SK-N-SH (cell line): ENCODE measurements at regions not wholly inside any gene's neighbourhood (a gene's known extent, or its start where the extent isn't known, plus 50 kb on each side); places are given as distances from the start of the nearest gene placed in this dataset.

Experiments
- EP300 ChIP-seq, 2 experiments: IDR thresholded peaks; 2 replicates each; pipeline versions ENCODE4 v1.4.0 to v1.6.1; 2012; ENCODE audit warnings: borderline replicate concordance in 1 of 2, low read depth in 1 of 2, low read length in 1 of 2
- EZH2phosphoT487 ChIP-seq: fragments of 200-600 bp; sonication (generic); IDR thresholded peaks from 2 replicates; pipeline ENCODE4 v1.6.1; 2017; ENCODE audit warnings: low read depth, mixed run types, mild to moderate bottlenecking, antibody characterized with exemption, moderate library complexity, borderline replicate concordance
- MXI1 ChIP-seq: IDR thresholded peaks from 2 replicates; pipeline ENCODE4 v1.6.1; 2012; ENCODE audit warnings: mild to moderate bottlenecking, low read depth, low read length, improper control_type of control experiment
- TAF1 ChIP-seq: IDR thresholded peaks from 2 replicates; pipeline ENCODE4 v1.6.1; 2012; ENCODE audit warnings: low read depth, mild to moderate bottlenecking, low read length, moderate library complexity, borderline replicate concordance
- TF ChIP-seq, protein P1 (sequence below): fragments of 200-600 bp; sonication (generic); IDR thresholded peaks from 2 replicates; pipeline ENCODE4 v1.6.1; 2017; ENCODE audit warnings: antibody characterized with exemption, mild to moderate bottlenecking, moderate library complexity

DNA sequence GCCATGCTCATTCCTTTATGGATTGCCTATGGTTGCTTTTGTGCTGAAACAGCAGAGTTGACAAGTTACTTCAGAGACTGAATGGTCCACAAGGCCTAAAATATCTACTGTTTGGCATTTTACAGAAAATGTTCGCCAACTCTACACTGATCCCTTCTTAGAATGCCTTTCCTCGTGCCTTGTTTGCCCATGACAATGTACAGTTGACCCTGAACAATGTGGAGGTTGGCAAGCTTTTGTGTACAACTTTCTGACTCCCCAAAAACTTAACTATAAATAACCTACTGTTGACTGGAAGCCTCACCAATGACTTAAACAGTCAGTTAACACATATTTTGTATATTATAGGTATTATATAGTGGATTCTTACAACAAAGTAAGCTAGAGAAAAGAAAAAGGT, 361.4 kb downstream of the EPHA4 start:
- TF ChIP-seq MXI1, result no peak
- TF ChIP-seq EP300 (IDR thresholded peaks at IDR 0.05; ENCODE audit: borderline replicate concordance in 1 of 2, low read depth in 1 of 2, low read length in 1 of 2), result no peak
- TF ChIP-seq, protein P1, sequence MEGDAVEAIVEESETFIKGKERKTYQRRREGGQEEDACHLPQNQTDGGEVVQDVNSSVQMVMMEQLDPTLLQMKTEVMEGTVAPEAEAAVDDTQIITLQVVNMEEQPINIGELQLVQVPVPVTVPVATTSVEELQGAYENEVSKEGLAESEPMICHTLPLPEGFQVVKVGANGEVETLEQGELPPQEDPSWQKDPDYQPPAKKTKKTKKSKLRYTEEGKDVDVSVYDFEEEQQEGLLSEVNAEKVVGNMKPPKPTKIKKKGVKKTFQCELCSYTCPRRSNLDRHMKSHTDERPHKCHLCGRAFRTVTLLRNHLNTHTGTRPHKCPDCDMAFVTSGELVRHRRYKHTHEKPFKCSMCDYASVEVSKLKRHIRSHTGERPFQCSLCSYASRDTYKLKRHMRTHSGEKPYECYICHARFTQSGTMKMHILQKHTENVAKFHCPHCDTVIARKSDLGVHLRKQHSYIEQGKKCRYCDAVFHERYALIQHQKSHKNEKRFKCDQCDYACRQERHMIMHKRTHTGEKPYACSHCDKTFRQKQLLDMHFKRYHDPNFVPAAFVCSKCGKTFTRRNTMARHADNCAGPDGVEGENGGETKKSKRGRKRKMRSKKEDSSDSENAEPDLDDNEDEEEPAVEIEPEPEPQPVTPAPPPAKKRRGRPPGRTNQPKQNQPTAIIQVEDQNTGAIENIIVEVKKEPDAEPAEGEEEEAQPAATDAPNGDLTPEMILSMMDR, result no peak
- TF ChIP-seq EZH2phosphoT487, result no peak
- TF ChIP-seq TAF1, result no peak
